ENCODE measurements at regions not wholly inside any gene's neighbourhood (a gene's known extent, or its start where the extent isn't known, plus 50 kb on each side); places are given as distances from the start of the nearest gene placed in this dataset.

- no peak for DNase-seq (ENCODE audit: low spot score)
These were observed 148.1 kb downstream of the PPARGC1A start for GRCh38 chr4:23741681-23742191.

GRCh38 chr4:23737571-23737970 is 152.3 kb downstream of the PPARGC1A start:
- DNase-seq (ENCODE audit: low spot score): no peak

- no peak for DNase-seq (ENCODE audit: low spot score)
These were observed 153.4 kb downstream of the PPARGC1A start for GRCh38 chr4:23736466-23736865.

GRCh38 chr4:23734000-23734399 is 155.8 kb downstream of the PPARGC1A start:
- DNase-seq (ENCODE audit: low spot score): no peak

- no peak for DNase-seq (ENCODE audit: low spot score)
These were observed 156.4 kb downstream of the PPARGC1A start for GRCh38 chr4:23733476-23733875.

GRCh38 chr4:23730998-23731397 is 158.8 kb downstream of the PPARGC1A start:
- DNase-seq (ENCODE audit: low spot score): no peak

- DNase-seq (ENCODE audit: low spot score): no peak
These were observed 160.9 kb downstream of the PPARGC1A start for GRCh38 chr4:23728971-23729370.

- no peak for DNase-seq (ENCODE audit: low spot score)
These were observed 161.5 kb downstream of the PPARGC1A start for GRCh38 chr4:23728393-23728792.

- no peak for DNase-seq (ENCODE audit: low spot score)
These were observed 169.3 kb downstream of the PPARGC1A start for GRCh38 chr4:23720556-23720955.

GRCh38 chr4:23718435-23718834 is 171.4 kb downstream of the PPARGC1A start:
- no peak for DNase-seq (ENCODE audit: low spot score)

- no peak for DNase-seq (ENCODE audit: low spot score)
These were observed 172.2 kb downstream of the PPARGC1A start for GRCh38 chr4:23717528-23718248.

- DNase-seq (ENCODE audit: low spot score): no peak
These were observed 179.5 kb downstream of the PPARGC1A start for GRCh38 chr4:23710298-23710697.

- DNase-seq (ENCODE audit: low spot score): no peak
These were observed 182.2 kb downstream of the PPARGC1A start for GRCh38 chr4:23707652-23708026.

GRCh38 chr4:23706972-23707651 is 182.7 kb downstream of the PPARGC1A start:
- DNase-seq (ENCODE audit: low spot score): no peak

- DNase-seq (ENCODE audit: low spot score): no peak
These were observed 189.7 kb downstream of the PPARGC1A start for GRCh38 chr4:23700197-23700596.

GRCh38 chr4:23697722-23698121 is 192.1 kb downstream of the PPARGC1A start:
- DNase-seq (ENCODE audit: low spot score): no peak

GRCh38 chr4:23697001-23697528 is 192.8 kb downstream of the PPARGC1A start:
- DNase-seq (ENCODE audit: low spot score): no peak

- DNase-seq (ENCODE audit: low spot score): no peak
These were observed 203.5 kb downstream of the PPARGC1A start for GRCh38 chr4:23686169-23686897.

GRCh38 chr4:23685471-23685870 is 204.4 kb downstream of the PPARGC1A start:
- DNase-seq (ENCODE audit: low spot score): no peak

GRCh38 chr4:23680671-23681518 is 209.0 kb downstream of the PPARGC1A start:
- no peak for DNase-seq (ENCODE audit: low spot score)

GRCh38 chr4:23674694-23675093 is 215.2 kb downstream of the PPARGC1A start:
- DNase-seq (ENCODE audit: low spot score): no peak

- DNase-seq (ENCODE audit: low spot score): no peak
These were observed 222.2 kb downstream of the PPARGC1A start for GRCh38 chr4:23667659-23668058.

All from pons (tissue), 1 donor.